ENCODE measurements at regions not wholly inside any gene's neighbourhood (a gene's known extent, or its start where the extent isn't known, plus 50 kb on each side); places are given as distances from the start of the nearest gene placed in this dataset.

GRCh38 chr2:126356631-126357030, 299.3 kb upstream of the GYPC start:
- no peak for DNase-seq

GRCh38 chr2:126358122-126358521, 297.8 kb upstream of the GYPC start:
- no peak for DNase-seq

- no peak for DNase-seq
These were observed 296.5 kb upstream of the GYPC start for GRCh38 chr2:126359494-126359893.

- no peak for DNase-seq
These were observed 288.6 kb upstream of the GYPC start for GRCh38 chr2:126367361-126367760.

GRCh38 chr2:126368758-126369157, 287.2 kb upstream of the GYPC start:
- DNase-seq: no peak

- DNase-seq: no peak
These were observed 285.8 kb upstream of the GYPC start for GRCh38 chr2:126370201-126370600.

GRCh38 chr2:126372406-126372805, 283.6 kb upstream of the GYPC start:
- DNase-seq: no peak

GRCh38 chr2:126378176-126378575, 277.8 kb upstream of the GYPC start:
- no peak for DNase-seq

- no peak for DNase-seq
These were observed 274.9 kb upstream of the GYPC start for GRCh38 chr2:126381091-126381490.

- DNase-seq: no peak
These were observed 273.0 kb upstream of the GYPC start for GRCh38 chr2:126382998-126383397.

- DNase-seq: no peak
These were observed 272.2 kb upstream of the GYPC start for GRCh38 chr2:126383800-126384199.

- no peak for DNase-seq
These were observed 270.5 kb upstream of the GYPC start for GRCh38 chr2:126385441-126385840.

- no peak for DNase-seq
These were observed 270.0 kb upstream of the GYPC start for GRCh38 chr2:126385983-126386382.

- no peak for DNase-seq
These were observed 266.5 kb upstream of the GYPC start for GRCh38 chr2:126389446-126389845.

GRCh38 chr2:126392889-126393288, 263.1 kb upstream of the GYPC start:
- DNase-seq: no peak

GRCh38 chr2:126399001-126399400, 257.0 kb upstream of the GYPC start:
- DNase-seq: no peak

- no peak for DNase-seq
These were observed 252.8 kb upstream of the GYPC start for GRCh38 chr2:126403039-126403628.

- no peak for DNase-seq
These were observed 249.7 kb upstream of the GYPC start for GRCh38 chr2:126406267-126406666.

- no peak for DNase-seq
These were observed 247.3 kb upstream of the GYPC start for GRCh38 chr2:126408671-126409070.

- no peak for DNase-seq
These were observed 246.1 kb upstream of the GYPC start for GRCh38 chr2:126409850-126410249.

GRCh38 chr2:126413079-126413478, 242.9 kb upstream of the GYPC start:
- DNase-seq: no peak

- DNase-seq: no peak
These were observed 236.6 kb upstream of the GYPC start for GRCh38 chr2:126419403-126419802.

GRCh38 chr2:126425943-126426342, 230.0 kb upstream of the GYPC start:
- no peak for DNase-seq

GRCh38 chr2:126429103-126429502, 226.9 kb upstream of the GYPC start:
- DNase-seq: no peak

- no peak for DNase-seq
These were observed 224.8 kb upstream of the GYPC start for GRCh38 chr2:126431136-126431535.

GRCh38 chr2:126436411-126436810, 219.5 kb upstream of the GYPC start:
- DNase-seq: no peak
